Activated T-helper 17 cell treated with anti-CD3 and anti-CD28 coated beads, Interleukin-2, amount 50 U/mL, for 72 hours (primary cell): ENCODE measurements at regions not wholly inside any gene's neighbourhood (a gene's known extent, or its start where the extent isn't known, plus 50 kb on each side); places are given as distances from the start of the nearest gene placed in this dataset.
"Not testable (repeated sequence)": the region's sequence is repeated elsewhere in the genome, so short reads cannot be mapped to it uniquely, and the experiment has no call there.

ENCODE experiments used
- ATAC-seq: fragments of 150-1000 bp; cut with Tn5 transposase; replicated peaks from 2 replicates; pipeline ENCODE4 v1.10.0; 2021; ENCODE audit warnings: mild to moderate bottlenecking, moderate library complexity
- H3K27ac Mint-ChIP-seq: one replicate; pipeline ENCODE4 v1.8.0; 2022; ENCODE audit warnings: mixed read lengths
- H3K27me3 Mint-ChIP-seq: one replicate; pipeline ENCODE4 v1.8.0; 2022; ENCODE audit warnings: mixed read lengths
- H3K36me3 Mint-ChIP-seq: one replicate; pipeline ENCODE4 v1.8.0; 2022; ENCODE audit warnings: low read depth, mild to moderate bottlenecking, mixed read lengths
- H3K4me1 Mint-ChIP-seq: one replicate; pipeline ENCODE4 v1.8.0; 2022; ENCODE audit warnings: mixed read lengths
- H3K4me3 Mint-ChIP-seq: one replicate; pipeline ENCODE4 v1.8.0; 2022; ENCODE audit warnings: mild to moderate bottlenecking, mixed read lengths
- H3K9me3 Mint-ChIP-seq: one replicate; pipeline ENCODE4 v1.8.0; 2022; ENCODE audit warnings: mixed read lengths

DNA sequence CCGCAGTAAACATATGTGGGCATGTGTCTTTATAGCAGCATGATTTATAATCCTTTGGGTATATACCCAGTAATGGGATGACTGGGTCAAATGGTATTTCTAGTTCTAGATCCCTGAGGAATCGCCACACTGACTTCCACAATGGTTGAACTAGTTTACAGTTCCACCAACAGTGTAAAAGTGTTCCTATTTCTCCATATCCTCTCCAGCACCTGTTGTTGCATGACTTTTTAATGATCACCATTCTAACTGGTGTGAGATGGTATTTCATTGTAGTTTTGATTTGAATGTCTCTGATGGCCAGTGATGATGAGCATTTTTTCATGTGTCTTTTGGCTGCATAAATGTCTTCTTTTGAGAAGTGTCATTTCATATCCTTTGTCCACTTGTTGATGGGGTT, 238.6 kb upstream of the ZNF337 start:
- not testable (repeated sequence) for H3K27ac Mint-ChIP-seq, H3K36me3 Mint-ChIP-seq, ATAC-seq, H3K27me3 Mint-ChIP-seq, H3K9me3 Mint-ChIP-seq, H3K4me3 Mint-ChIP-seq, H3K4me1 Mint-ChIP-seq

DNA sequence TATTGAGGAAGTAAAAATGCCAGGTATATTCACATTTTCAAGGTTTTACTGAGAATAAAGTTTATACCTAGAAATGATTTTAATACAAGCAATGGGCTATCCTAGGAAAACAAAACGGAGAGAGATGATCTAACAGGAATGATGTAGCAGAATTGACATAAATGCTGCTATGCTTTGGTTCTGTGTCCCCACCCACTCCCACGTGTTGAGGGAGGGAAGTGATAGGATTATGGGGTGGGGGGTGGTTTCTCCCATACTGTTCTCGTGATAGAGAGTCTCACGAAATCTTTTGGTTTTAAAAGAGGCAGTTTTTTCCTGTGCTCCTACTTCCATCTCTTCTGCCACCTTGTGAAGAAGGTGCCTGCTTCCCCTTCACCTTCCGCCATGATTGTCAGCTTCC, 236.2 kb upstream of the ZNF337 start:
- H3K4me3 Mint-ChIP-seq, H3K9me3 Mint-ChIP-seq, H3K4me1 Mint-ChIP-seq, H3K36me3 Mint-ChIP-seq, ATAC-seq, H3K27ac Mint-ChIP-seq, H3K27me3 Mint-ChIP-seq: not testable (repeated sequence)

DNA sequence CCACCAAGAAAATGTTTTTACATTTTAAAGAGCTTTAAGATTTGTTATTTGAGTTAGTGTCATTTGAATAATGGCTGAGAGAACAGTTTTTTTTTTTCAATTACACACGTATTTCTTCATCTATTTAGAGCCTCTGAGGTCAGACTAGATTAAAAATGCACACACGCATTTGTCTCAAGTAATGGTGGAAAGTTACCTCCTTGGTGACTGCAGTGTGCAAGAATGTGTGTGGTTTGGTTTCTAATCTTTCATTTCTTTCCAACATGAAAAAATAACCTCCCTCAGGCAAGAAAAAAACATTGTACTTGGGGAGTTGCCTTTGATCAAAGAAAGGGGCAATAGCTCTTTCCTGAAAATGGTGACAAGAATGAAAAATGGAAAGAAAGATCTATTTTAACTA, 235.5 kb upstream of the ZNF337 start:
- not testable (repeated sequence) for H3K36me3 Mint-ChIP-seq, H3K27me3 Mint-ChIP-seq, H3K4me3 Mint-ChIP-seq, H3K27ac Mint-ChIP-seq, H3K9me3 Mint-ChIP-seq, H3K4me1 Mint-ChIP-seq, ATAC-seq

DNA sequence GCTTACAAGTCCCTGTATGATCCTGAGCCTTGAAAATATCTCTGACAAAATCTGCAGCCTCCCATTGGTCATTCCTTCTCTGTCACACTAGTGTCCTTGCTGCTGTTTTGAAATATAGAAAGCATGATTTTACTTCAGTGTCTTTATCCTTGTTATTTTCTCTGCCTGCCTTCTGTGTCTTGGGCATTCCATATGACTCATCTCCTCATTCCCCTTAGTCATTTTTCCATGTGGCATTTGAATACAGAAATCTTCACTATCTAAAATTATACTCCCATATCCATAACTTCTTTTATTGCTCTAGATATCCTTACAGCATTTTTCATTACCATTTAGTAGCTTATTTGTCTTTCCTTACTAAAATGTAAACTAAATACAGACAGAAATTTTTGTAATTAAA, 205.7 kb upstream of the ZNF337 start:
- H3K27me3 Mint-ChIP-seq, H3K9me3 Mint-ChIP-seq, ATAC-seq, H3K4me3 Mint-ChIP-seq, H3K4me1 Mint-ChIP-seq, H3K36me3 Mint-ChIP-seq, H3K27ac Mint-ChIP-seq: not testable (repeated sequence)

DNA sequence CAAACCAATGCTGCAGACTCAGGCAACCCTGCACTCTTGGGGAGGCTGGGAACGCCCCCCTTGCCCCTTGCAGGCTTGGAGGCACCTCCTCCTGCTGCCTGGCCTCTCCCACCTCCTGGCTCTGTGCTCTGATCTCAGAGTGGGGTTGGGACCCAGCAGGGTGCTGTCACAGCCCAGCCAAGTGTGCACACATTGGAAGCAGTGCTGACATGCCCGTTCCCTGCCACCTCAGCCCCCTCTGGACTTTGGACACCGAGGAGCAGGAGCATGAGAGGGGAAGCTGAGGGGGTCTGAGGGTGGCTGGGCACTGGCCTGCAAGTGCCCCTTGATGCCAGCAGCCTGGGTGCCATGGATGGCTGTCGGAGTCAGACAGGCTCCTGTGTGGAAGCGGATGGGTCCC, 202.0 kb upstream of the ZNF337 start:
- not testable (repeated sequence) for H3K36me3 Mint-ChIP-seq, ATAC-seq, H3K9me3 Mint-ChIP-seq, H3K27me3 Mint-ChIP-seq, H3K27ac Mint-ChIP-seq, H3K4me3 Mint-ChIP-seq, H3K4me1 Mint-ChIP-seq

DNA sequence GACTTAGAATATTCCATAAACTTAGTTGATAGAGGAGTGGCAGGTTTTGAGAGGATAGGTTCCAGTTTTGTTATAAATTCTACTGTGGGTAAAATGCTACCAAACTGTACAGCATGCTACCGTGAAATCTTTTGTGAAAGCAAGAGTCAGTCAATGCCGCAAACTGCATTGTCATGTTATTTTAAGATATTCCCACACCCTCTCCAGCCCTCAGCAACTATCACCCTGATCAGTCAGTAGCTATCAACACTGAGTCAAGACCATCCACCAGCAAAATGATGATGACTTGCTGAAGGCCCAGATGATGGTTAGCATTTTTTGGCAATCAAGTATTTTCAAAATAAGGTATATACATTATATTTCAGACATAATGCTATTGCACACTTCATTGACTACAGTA, 182.4 kb upstream of the ZNF337 start:
- not testable (repeated sequence) for H3K36me3 Mint-ChIP-seq, H3K27ac Mint-ChIP-seq, ATAC-seq, H3K27me3 Mint-ChIP-seq, H3K4me3 Mint-ChIP-seq, H3K4me1 Mint-ChIP-seq, H3K9me3 Mint-ChIP-seq

DNA sequence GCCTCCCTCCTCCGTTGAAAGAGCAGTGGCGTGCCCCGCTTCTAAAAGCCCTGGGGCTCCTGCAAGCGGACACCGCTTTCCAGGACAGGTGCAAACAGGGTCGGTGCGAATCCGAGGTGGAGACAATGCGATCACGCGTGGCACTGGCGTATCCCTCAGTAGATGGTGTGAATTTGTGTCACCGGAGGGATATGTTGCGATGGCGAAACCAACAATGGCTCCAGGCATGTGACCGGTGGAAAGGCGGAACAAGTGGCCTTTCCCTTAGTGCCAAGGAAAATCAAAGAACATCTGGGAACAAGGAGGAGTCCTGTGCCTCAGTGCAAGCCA, 172.0 kb upstream of the ZNF337 start:
- H3K9me3 Mint-ChIP-seq, H3K36me3 Mint-ChIP-seq, H3K27ac Mint-ChIP-seq, ATAC-seq: not testable (repeated sequence)
- Mint-ChIP-seq H3K4me3 (peak overlapping the region; percentile 72), H3K27me3 (peaks cover 27% of the 10 kb centered on the region), H3K4me1 (peaks cover 11% of the 10 kb centered on the region)

DNA sequence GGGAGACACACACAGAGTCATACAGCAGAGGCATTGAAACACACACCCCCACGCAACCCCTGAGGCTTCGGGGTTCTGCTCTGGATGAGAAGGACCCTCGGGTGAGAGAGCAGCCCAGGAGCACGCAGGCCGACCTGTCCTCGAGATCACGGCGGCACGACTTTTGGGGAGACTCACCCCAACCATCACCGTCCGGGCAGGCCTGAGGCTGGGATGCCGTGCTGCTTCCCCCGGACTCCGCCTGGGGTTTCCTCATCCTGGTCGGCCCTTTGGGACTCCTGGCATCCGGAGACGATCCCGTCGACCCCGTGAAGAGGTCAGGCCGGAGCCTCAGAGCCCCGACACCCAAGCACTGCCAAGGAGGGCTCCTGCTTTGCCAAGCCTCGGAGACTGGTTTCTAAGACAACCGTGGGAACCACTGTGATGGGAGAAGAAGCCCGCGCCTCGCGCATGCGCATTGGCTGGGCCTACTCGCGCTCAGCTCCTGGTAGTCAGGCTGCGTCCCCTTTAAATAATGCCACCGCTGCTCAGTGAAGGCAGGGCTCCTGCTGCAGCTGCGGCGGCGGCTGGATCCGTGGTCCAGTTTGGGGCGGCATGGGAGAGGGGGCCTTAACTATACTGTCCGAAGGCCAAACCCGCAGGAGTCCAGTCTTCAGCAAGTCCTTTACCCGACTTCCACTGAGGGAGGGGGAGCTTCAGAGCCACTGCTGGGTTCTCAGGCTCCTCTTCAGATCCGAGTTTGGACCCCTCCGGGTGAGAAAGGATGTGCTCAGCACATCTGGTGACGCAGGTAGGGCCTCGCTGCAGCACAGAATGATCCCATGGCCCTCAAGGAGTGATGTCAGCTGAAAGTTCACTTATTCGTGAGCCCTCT, 171.4 kb upstream of the ZNF337 start:
- Mint-ChIP-seq H3K27me3 (peaks cover 27% of the 10 kb centered on the region), H3K36me3 (no peaks in the 10 kb centered on the region), H3K4me1 (peaks cover 11% of the 10 kb centered on the region), H3K27ac (no peak overlapping the region), H3K4me3 (peak overlapping the region; percentile 72), H3K9me3 (no peaks in the 10 kb centered on the region)
- ATAC-seq = peak; percentile 76

DNA sequence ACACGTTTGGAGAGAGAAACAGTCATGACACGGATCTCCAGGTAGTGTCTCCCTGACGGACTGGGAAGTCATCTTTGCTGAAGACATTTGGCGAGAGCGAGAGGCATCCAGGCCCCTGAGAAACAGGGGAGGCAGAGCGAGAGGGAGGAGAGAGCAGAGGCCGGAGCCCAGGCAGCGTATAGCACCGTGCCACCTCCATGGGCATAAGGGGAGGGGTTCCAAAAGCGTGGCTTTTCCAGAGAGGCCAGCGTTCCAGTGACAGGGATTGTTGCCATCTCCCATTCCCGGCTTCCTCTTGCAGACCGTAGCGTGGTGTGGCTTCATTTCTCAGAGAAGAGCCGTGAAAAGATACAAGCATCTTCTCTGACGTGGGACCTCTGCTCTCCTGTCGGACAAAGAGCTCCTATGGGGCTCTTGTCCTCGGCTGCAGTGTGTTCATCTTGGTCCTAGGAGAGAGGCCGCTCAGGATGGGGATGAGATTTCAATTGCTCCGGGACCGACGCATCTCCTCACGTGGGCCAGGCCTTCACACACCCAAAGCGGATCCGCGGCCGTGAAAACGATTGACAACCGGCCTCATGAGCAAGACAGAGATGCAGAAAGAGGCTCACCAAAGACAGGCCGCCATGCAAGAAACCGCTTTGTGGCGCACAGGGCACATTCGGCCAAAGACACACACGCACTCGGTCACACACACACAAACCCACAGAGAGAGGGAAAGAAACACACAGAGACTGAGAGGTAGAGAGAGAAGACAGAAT, 170.5 kb upstream of the ZNF337 start:
- H3K27ac Mint-ChIP-seq = not testable (repeated sequence)

DNA sequence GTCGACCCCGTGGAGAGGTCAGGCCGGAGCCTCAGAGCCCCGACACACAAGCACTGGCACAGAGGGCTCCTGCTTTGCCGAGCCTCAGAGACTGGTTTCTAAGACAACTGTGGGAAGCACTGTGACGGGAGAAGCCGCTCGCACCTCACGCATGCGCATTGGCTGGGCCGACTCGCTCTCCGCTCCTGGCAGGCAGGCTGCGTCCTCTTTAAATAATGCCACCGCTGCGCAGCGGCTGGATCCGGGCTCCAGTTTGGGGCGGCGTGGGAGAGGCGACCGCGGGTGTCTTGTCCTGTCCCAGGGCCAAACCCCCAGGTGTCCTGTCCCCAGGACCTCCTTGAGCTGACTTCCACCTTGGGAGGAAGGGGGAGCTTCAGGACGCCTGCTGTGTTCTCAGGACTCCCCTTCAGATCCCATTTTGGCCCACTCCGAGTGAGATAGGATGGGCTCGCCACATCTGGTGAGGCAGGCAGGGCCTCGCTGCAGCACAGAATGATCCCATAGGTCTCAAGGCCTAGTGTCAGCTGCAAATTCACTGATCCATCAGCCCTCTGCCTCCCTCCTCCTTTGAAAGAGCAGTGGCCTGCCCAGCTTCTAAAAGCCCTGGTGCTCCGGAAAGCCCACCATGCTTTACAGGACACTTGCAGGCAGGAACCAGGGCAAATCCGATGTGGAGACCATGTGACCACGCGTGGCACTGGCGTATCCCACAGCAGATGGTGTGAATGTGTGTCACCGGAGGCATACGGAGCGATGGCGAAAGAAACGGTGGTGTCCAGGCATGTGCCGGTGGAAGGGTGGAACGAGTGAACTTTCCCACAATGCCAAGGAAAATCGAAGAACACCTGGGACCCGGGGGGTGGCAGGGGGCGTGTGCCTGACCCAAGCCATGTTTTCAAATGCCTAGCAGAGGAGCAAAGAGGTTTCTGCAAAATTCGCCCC, 169.3 kb upstream of the ZNF337 start:
- peak overlapping the region; percentile 58 for H3K4me3 Mint-ChIP-seq
- ATAC-seq = peak; percentile 51
- peaks cover 38% of the 10 kb centered on the region for H3K27me3 Mint-ChIP-seq
- no peaks in the 10 kb centered on the region for H3K36me3 Mint-ChIP-seq
- H3K9me3 Mint-ChIP-seq = no peaks in the 10 kb centered on the region
- no peak overlapping the region for H3K27ac Mint-ChIP-seq
- H3K4me1 Mint-ChIP-seq = peaks cover 17% of the 10 kb centered on the region

More for the DNA sequence above, 170.5 kb upstream of the ZNF337 start:
- Mint-ChIP-seq H3K27me3 (peaks cover 34% of the 10 kb centered on the region), H3K4me1 (peaks cover 17% of the 10 kb centered on the region), H3K4me3 (peak overlapping the region; percentile 72)
- not testable (repeated sequence) for H3K36me3 Mint-ChIP-seq, H3K9me3 Mint-ChIP-seq, ATAC-seq

DNA sequence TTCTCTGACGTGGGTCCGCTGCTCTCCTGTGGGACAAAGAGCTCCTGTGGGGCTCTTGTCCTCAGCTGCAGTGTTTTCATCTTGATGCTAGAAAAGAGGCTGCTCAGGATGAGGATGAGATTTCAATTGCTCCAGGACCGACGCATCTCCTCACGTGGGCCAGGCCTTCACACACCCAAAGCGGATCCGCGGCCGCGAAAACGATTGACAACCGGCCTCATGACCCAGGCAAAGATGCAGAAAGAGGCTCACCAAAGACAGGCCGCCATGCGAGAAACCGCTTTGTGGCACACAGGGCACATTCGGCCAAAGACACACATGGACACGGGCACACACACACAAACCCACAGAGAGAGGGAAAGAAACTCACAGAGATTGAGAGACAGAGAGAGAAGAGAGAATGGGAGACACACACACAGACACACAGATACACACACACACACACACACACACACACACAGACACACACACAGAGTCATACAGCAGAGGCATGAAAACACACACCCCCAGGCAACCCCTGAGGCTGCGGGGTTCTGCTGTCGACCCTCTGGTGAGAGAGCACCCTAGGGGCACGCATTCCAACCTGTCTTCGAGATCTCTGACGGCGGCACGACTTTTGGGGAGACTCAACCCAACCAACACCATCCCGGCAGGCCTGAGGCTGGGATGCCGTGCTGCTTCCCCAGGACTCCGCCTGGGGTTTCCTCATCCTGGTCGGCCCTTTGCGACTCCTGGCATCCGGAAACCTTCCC, 168.5 kb upstream of the ZNF337 start:
- H3K9me3 Mint-ChIP-seq, ATAC-seq: not testable (repeated sequence)

DNA sequence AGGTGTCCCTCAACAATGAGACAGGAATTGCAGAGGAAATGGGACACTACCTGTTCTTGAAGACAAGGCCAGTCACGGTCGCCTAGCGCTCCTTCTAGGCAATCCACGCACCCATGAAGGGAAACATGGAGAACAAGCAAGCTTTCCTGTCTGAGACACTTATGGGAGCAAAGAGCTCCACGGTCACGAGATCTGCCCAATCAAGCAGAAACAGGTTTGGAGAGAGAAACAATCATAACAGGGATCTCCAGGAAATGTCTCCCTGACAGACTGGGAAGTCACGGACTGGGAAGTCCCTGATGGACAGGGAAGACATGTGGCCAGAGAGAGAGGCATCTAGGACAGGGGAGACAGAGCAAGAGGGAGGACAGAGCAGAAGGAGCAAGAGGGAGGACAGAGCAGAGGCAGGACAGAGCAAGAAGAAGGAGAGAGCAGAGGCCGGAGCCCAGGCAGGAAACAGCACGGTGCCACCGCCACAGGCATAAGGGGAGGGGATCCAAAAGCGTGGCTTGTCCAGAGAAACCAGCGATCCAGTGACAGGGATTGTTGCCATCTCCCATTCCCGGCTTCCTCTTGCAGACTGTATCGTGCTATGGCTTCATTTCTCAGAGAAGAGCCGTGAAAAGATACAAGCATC, 167.8 kb upstream of the ZNF337 start:
- Mint-ChIP-seq H3K9me3 (no peaks in the 10 kb centered on the region), H3K36me3 (no peaks in the 10 kb centered on the region), H3K4me1 (peaks cover 22% of the 10 kb centered on the region), H3K4me3 (peak overlapping the region; percentile 58), H3K27ac (no peak overlapping the region), H3K27me3 (peaks cover 48% of the 10 kb centered on the region)
- no peak for ATAC-seq

More for the DNA sequence above, 168.5 kb upstream of the ZNF337 start:
- Mint-ChIP-seq H3K4me1 (peaks cover 21% of the 10 kb centered on the region), H3K27me3 (peaks cover 46% of the 10 kb centered on the region), H3K4me3 (peak overlapping the region; percentile 58)
- not testable (repeated sequence) for H3K27ac Mint-ChIP-seq, H3K36me3 Mint-ChIP-seq

DNA sequence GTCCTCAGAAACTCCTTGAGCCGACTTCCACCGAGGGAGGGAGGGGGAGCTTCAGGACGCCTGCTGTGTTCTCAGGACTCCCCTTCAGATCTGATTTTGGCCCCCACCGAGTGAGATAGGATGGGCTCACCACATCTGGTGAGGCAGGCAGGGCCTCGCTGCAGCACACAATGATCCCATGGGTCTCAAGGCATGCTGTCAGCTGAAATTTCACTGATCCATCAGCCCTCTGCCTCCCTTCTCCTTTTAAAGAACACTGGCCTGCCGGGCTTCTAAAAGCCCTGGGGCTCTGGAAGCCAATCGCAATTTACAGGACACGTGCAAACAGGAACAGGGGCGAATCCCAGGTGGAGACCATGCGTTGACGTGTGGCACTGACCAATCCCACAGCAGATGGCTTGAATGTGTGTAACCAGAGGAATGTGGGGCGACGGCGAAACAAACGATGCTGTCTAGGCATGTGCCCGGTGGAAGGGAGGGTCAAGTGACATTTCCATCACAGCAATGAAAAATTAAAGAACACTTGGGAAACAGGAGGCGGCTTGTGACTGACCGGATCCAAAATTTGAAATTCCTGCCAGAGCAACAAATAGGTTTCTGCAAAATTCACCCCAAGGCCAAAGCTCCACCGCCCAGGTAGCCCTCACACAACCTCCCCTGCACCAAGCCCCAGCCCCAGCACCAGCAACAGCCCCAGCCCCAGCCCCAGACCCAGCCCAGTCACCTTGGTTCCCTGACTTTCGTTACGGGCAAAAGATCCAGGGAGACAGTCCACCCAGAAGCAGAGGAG, 167.1 kb upstream of the ZNF337 start:
- no peak overlapping the region for H3K27ac Mint-ChIP-seq
- peaks cover 48% of the 10 kb centered on the region for H3K27me3 Mint-ChIP-seq
- H3K4me3 Mint-ChIP-seq = peak overlapping the region; percentile 74
- H3K4me1 Mint-ChIP-seq = peaks cover 27% of the 10 kb centered on the region
- H3K36me3 Mint-ChIP-seq = no peaks in the 10 kb centered on the region
- no peak for ATAC-seq
- H3K9me3 Mint-ChIP-seq = no peaks in the 10 kb centered on the region
